ENCODE measurements at regions not wholly inside any gene's neighbourhood (a gene's known extent, or its start where the extent isn't known, plus 50 kb on each side); places are given as distances from the start of the nearest gene placed in this dataset.

DNA sequence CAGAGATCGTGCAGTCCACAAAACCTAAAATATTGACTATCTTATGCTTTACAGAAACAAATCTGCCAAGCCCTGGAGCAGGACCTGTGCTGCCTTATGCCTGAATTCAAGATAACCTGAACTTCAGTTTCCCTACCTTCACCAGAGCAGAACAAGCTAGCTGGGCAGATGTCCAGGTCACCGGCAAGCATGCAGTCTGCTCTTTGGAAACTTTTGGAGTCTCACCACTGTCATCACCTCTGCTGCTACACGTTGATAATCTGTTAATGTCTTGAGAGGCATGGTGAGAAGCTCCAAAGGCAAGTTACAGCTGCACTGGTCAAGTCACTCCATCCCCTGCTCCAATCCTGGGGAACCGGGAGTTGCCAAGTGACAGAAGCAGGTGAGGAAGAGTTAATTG, 354.2 kb downstream of the RBM43 start:
- no peak overlapping the region for H3K27ac ChIP-seq (ENCODE audit: low read depth, low read length)
- no peaks in the 10 kb centered on the region for H3K27me3 ChIP-seq (ENCODE audit: insufficient read depth, low read length)
- H3K4me2 ChIP-seq (ENCODE audit: insufficient read depth, low read length) = no peak overlapping the region
- no peak for DNase-seq (ENCODE audit: insufficient read length, low spot score, missing footprints)
- no peaks in the 10 kb centered on the region for H3K36me3 ChIP-seq (ENCODE audit: insufficient read depth, low read length)
- no peak overlapping the region for H2AFZ ChIP-seq (ENCODE audit: low read length)
- H3K79me2 ChIP-seq (ENCODE audit: insufficient read depth, low read length) = no peaks in the 10 kb centered on the region
- H3K9me3 ChIP-seq (ENCODE audit: low read depth, low read length) = no peaks in the 10 kb centered on the region
- H3K4me3 ChIP-seq (ENCODE audit: insufficient read depth, low read length) = no peak overlapping the region
- peaks cover 16% of the 10 kb centered on the region for H3K4me1 ChIP-seq (ENCODE audit: insufficient read depth, low read length)
- TF ChIP-seq, protein P1, sequence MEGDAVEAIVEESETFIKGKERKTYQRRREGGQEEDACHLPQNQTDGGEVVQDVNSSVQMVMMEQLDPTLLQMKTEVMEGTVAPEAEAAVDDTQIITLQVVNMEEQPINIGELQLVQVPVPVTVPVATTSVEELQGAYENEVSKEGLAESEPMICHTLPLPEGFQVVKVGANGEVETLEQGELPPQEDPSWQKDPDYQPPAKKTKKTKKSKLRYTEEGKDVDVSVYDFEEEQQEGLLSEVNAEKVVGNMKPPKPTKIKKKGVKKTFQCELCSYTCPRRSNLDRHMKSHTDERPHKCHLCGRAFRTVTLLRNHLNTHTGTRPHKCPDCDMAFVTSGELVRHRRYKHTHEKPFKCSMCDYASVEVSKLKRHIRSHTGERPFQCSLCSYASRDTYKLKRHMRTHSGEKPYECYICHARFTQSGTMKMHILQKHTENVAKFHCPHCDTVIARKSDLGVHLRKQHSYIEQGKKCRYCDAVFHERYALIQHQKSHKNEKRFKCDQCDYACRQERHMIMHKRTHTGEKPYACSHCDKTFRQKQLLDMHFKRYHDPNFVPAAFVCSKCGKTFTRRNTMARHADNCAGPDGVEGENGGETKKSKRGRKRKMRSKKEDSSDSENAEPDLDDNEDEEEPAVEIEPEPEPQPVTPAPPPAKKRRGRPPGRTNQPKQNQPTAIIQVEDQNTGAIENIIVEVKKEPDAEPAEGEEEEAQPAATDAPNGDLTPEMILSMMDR (IDR thresholded peaks at IDR 0.05; ENCODE audit: extremely low read depth, low read depth, low read length) = no peak
- no peaks in the 10 kb centered on the region for H4K20me1 ChIP-seq (ENCODE audit: insufficient read depth, low read length)

DNA sequence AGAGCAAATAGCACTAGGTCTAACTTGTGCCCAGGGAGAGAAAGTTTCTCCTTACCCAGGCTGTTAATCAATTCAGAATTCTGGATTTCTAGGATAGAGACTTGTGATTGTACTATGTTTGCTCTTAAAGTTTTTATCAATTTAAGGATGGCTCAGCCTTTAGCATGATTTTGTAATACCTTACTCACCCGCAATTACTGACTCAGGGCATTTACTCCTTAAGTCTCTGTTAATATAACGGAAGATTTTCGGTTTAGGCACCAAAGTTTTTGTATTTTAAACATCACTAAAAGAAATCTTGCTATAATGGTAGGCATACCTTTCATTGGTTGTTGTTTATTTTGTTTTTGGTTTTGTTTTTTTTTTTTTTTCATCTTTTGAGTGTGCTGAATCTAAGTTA, 358.2 kb downstream of the RBM43 start:
- no peaks in the 10 kb centered on the region for H3K79me2 ChIP-seq (ENCODE audit: insufficient read depth, low read length)
- H3K4me2 ChIP-seq (ENCODE audit: insufficient read depth, low read length) = no peak overlapping the region
- no peak for DNase-seq (ENCODE audit: insufficient read length, low spot score, missing footprints)
- H4K20me1 ChIP-seq (ENCODE audit: insufficient read depth, low read length) = no peaks in the 10 kb centered on the region
- H3K4me1 ChIP-seq (ENCODE audit: insufficient read depth, low read length) = peaks cover 4% of the 10 kb centered on the region
- TF ChIP-seq, protein P1 (IDR thresholded peaks at IDR 0.05; ENCODE audit: extremely low read depth, low read depth, low read length) = no peak
- no peak overlapping the region for H3K27ac ChIP-seq (ENCODE audit: low read depth, low read length)
- no peak overlapping the region for H2AFZ ChIP-seq (ENCODE audit: low read length)
- no peak overlapping the region for H3K4me3 ChIP-seq (ENCODE audit: insufficient read depth, low read length)
- peaks cover 7% of the 10 kb centered on the region for H3K9me3 ChIP-seq (ENCODE audit: low read depth, low read length)
- H3K36me3 ChIP-seq (ENCODE audit: insufficient read depth, low read length) = no peaks in the 10 kb centered on the region
- H3K27me3 ChIP-seq (ENCODE audit: insufficient read depth, low read length) = no peaks in the 10 kb centered on the region

DNA sequence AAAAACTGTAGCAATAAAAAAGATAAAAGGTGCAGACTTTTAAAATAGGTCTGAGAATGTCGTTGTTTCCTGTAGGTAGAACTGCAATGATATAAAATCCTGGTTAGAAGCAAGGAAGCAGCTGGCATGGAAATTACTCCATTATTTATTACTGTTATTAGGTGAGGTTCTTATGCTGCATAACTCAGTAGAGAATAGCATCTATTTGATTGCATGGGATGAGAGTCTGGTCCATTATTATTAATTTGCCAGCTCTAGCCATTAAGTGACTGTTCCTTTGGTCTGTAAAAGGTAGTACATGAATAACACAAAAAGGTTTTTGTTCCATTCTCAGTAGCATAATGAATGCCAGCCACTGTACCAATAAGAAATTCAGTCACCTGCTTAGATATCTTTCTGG, 358.6 kb downstream of the RBM43 start:
- DNase-seq (ENCODE audit: insufficient read length, low spot score, missing footprints) = no peak

DNA sequence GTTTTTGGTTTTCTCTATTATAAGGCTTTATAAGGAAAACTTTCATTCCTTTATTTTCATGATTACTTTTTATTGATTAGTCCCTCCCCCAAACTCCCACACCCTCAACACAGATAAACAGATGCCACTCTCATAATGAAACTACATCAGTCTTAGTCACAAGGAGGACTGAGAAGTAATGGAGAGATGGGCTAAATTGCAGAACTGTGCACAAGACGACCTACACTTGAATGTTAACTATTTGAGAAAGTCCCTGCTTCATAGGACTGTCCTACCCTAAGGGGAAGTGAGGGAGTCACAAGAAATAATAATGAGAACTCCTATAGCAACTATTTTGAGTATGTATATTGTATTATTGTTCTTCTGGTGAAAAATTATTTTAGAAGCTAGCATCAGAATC, 360.8 kb downstream of the RBM43 start:
- TF ChIP-seq, protein P1 (IDR thresholded peaks at IDR 0.05; ENCODE audit: extremely low read depth, low read depth, low read length) = no peak
- no peaks in the 10 kb centered on the region for H3K36me3 ChIP-seq (ENCODE audit: insufficient read depth, low read length)
- H3K4me3 ChIP-seq (ENCODE audit: insufficient read depth, low read length) = no peak overlapping the region
- no peaks in the 10 kb centered on the region for H3K27me3 ChIP-seq (ENCODE audit: insufficient read depth, low read length)
- no peak overlapping the region for H3K4me2 ChIP-seq (ENCODE audit: insufficient read depth, low read length)
- peaks cover 7% of the 10 kb centered on the region for H3K9me3 ChIP-seq (ENCODE audit: low read depth, low read length)
- DNase-seq (ENCODE audit: insufficient read length, low spot score, missing footprints) = no peak
- H2AFZ ChIP-seq (ENCODE audit: low read length) = no peak overlapping the region
- peaks cover 4% of the 10 kb centered on the region for H3K4me1 ChIP-seq (ENCODE audit: insufficient read depth, low read length)
- no peaks in the 10 kb centered on the region for H4K20me1 ChIP-seq (ENCODE audit: insufficient read depth, low read length)
- H3K79me2 ChIP-seq (ENCODE audit: insufficient read depth, low read length) = no peaks in the 10 kb centered on the region
- H3K27ac ChIP-seq (ENCODE audit: low read depth, low read length) = no peak overlapping the region

More for the DNA sequence above, 358.6 kb downstream of the RBM43 start:
- Histone ChIP-seq H3K4me3 (ENCODE audit: insufficient read depth, low read length) (no peak overlapping the region), H3K79me2 (ENCODE audit: insufficient read depth, low read length) (no peaks in the 10 kb centered on the region), H3K9me3 (ENCODE audit: low read depth, low read length) (peaks cover 7% of the 10 kb centered on the region), H2AFZ (ENCODE audit: low read length) (no peak overlapping the region), H3K36me3 (ENCODE audit: insufficient read depth, low read length) (no peaks in the 10 kb centered on the region), H3K4me2 (ENCODE audit: insufficient read depth, low read length) (no peak overlapping the region), H3K4me1 (ENCODE audit: insufficient read depth, low read length) (peaks cover 4% of the 10 kb centered on the region), H3K27me3 (ENCODE audit: insufficient read depth, low read length) (no peaks in the 10 kb centered on the region), H3K27ac (ENCODE audit: low read depth, low read length) (no peak overlapping the region), H4K20me1 (ENCODE audit: insufficient read depth, low read length) (no peaks in the 10 kb centered on the region)
- TF ChIP-seq, protein P1 (IDR thresholded peaks at IDR 0.05; ENCODE audit: extremely low read depth, low read depth, low read length) = no peak

All from osteoblast (primary cell).